Kasumi-1 (cell line): ENCODE measurements at regions not wholly inside any gene's neighbourhood (a gene's known extent, or its start where the extent isn't known, plus 50 kb on each side); places are given as distances from the start of the nearest gene placed in this dataset.
"Not testable (repeated sequence)": the region's sequence is repeated elsewhere in the genome, so short reads cannot be mapped to it uniquely, and the experiment has no call there.

Experiments
- DNase-seq, 2 experiments: peaks; one replicate each; lab custom pipeline; 2025; lab: John Stamatoyannopoulos, UW

DNA sequence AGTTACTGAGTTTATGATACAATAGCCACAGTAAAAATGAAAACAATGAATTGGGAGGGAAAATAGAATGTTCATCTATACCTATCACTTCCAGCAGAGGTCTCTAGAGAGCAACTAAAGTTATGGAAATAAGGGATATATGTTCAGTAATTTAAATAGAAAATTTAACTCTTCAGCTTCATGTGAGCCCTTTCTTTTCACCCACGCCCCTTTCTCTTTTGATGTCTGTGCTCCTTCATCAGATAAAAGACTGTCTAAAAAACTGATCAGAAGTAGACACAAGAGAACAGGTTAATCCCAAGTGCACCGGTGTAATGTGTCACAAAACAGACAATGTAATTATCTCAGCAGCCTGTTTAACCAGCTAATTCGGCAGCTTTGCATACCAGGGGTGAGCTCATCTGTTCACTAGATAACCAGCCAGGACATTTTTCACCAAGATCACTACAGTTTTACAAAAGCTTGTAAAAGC, 238.5 kb upstream of the ERBB4 start:
- DNase-seq, result peak; percentile 9 to 59

DNA sequence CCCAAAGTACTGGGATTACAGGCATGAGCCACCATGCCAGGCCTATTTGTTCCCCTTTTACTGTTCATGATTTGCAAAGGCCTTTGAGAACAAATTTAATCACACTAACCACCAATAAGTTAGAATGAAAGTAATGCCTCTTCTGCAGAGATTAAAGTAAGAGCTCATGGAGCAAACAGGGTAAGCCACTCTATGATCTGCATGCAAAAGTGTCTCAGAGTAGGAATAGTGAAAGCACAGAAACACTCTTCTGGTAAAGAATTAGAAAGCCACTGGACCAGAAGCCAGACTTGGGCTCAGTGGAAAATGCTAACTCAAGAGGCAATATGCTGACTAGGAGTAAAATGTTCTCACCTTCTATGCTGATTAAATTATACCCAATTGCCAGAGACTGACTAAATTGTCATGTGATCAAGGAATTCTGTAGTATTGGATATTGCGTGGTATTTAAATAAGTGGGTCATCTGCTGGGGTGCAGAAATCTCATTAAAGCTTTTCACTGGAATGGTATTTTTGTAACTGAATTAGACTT, 235.3 kb upstream of the ERBB4 start:
- no peak for DNase-seq

DNA sequence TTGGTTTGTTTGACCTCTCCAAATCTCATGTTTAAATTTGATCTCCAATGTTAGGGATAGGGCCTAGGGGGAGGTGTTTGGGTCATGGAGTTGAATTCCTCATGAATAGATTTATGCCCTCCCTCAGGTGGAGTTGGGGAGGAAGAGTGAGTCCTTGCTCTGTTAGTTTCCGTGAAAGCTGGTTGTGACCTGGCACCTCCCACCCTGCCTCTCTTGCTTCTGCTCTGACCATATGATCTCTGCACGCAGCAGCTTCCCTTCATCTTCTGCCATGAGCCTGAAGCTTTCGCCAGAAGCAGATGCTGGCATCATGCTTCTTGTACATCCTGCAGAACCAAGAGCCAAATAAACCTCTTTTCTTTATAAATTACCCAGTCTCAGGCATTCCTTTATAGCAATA, 231.6 kb upstream of the ERBB4 start:
- DNase-seq, result no peak

DNA sequence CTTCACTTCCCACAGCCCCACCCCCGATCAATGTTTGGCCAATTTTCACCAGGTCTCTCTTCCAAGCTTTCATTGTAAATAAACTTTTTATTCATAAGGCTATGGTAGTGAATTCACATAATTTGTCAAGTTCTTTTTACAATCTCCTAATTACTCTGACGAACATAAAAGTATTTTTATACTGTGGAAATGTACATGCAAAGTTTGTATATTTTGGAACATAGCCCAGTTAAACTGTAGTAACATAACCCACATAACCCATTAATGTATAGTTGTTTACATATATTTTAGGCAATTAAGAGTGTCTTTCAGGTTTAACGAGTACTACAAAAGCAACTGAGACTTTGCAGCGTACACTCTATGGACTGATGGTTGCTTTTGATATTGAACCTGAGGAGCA, 228.3 kb upstream of the ERBB4 start:
- DNase-seq, result no peak

DNA sequence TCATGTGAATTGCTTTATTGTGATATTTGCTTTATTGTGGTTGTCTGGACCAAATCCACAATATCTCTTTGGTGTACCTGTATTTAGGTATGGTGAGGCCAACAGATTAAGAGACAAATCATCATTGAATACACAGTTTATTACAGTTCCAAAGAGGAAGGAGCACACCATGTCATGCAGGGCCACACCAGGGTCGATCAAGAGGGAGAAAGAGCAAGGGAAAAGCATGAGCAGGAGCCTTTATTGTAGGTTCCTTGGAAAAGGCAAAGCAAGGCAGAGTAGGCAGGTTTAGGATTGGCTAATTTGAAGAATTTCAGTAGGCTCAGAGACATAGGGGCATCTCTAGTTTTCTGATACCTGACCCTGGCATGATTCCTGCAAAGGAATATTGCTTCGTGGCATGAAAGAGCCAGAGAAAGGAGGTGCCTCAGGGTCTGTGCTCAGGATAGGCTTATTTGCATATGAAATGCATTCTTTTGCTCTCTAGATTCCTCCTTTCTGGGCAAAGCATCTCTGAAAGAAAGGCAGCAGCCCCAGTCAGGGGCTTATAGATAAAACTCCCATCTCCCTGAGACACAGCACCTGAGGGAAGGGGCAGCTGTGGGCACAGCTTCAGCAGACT, 214.2 kb upstream of the ERBB4 start:
- no peak for DNase-seq

DNA sequence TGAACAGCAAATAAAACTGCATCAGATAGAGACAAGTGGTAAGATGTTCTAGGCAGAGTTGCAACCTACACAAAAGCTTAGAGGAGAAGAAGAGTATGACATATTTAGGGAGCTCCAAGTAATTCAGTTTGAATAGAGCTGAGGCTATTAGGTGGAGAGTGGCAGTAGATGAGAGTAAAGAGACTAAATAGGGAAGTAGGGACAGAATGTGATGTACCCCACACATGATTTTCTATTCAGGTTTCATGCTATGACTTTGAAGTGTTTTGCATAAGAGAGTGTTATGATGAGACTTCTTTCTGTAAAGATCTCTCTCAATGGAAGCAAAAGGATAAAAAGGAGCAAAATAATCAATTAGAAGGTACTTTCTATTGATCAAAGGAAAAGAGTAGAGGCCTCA, 206.8 kb upstream of the ERBB4 start:
- DNase-seq, result no peak

DNA sequence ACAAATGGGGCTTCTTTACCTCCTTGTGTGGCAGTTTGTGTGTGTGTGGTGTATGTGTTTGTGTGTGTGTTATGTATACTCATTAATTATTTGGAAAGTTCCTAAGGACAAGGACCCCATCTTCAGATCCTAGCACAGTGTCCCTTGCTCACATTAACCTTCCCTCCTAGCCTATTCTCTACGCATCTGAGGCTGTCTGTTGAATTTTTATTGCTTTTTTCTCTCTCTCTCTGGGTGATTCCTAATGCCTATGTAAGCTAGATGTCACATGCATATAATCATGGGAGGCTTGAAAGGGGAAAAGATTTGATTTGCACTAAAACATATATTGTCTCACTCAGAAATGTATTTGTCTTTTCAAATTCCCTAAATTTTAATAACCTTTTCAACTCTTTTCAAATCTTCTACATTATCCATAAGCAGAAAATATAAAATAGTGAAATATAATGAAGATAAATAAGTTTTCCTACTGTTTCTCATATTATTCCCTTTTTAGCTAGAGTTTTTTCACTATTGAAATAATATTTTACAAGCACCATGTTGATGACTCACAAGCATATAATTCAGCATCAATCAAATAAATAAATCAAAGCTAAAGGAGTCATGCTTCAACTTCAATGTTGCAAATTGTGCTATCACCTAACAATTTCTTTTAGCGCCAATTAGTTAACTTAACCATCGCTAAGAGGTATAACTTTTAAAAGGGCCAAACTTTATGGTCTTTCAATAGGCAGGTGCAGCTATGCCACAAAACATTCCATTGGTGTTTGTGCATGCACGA, 199.0 kb upstream of the ERBB4 start:
- DNase-seq, result no peak

DNA sequence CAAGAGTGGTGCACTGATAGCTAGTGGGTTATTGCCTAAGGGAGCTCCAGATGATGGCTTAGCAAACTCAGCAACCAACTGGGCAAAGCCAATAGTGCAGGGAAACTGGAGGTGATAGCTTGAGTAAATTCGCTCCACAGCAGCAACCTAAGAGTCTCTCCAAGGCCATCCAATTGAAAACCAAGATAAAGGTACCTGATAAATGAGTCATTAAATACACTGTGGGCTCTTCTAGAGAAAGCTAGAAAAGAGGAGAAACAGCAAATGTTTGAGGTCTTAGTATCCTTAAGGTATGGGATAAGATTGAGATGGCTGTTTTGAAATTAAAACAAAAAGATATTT, 197.8 kb upstream of the ERBB4 start:
- DNase-seq, result no peak

DNA sequence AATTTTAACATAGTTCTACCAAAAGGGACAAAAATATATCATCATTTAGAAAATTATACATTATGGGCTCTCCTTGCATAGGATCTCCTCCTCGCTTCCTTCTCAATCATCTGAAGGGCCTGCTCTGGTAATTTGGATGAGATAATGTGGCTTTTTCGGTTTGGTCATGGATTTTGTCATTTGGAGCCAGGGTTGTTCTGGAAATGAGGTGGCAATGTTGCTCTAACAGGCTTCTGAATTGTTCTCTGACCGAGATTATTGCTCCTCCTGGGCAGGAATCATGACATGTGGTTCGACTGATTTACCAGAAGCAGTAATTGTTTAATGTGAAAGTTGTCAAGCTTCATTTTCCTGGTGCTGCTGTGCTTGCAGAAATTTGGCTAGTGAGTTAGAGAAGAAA, 194.7 kb upstream of the ERBB4 start:
- no peak for DNase-seq

DNA sequence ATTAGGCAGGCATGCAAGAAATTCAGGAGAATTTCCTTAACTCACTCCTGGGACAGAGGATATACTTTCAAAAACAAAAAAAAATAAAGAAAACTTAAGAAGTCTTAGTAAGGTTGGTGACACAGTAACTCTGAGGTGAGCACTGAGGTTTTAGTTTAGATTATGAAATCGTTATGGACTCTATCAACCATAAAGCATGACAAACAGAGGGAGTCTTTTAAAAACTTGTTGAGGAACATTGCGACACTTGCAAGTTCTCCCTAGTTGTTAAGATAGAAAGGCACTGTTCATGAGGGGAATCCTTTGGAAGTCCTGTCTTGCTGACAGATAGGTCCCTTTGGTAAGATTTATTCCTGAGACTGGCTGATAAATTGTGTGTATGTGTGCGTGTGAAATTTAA, 194.3 kb upstream of the ERBB4 start:
- no peak for DNase-seq

DNA sequence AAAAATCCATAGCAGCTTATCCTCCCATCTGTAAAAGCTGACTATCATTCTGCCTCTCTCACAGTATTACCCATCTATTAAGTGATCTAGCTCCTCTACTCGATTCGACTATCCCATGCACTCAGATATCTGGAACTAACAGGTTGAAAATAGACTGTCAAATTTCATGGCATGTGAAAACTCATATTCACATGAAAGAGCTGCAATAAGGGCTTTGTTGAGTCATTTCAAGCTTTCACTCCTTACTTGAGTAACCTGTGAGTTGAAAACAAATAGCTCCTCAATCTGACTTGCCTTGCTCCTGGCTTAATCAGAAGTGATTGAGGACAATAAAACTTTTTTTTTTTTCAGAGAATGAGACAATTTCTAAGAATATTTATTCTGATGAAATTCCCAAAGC, 192.4 kb upstream of the ERBB4 start:
- DNase-seq, result no peak

DNA sequence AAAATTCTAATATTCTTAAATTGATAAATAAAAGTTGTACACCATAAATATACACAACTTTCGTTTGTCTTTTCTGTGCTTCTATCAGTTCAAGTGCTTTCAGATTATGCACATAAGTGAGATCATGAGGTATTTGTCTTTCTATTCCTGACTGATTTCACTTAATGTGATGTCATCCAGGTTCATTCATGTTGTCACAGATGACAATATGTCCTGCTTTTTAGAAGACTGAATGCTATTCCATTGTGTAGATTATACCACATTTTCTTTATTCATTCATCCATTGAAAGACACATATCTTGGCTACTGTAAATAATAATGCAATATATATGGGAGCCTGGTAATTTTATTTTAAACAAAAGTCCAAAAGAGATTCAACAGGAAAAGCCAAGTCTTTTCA, 190.1 kb upstream of the ERBB4 start:
- no peak for DNase-seq

DNA sequence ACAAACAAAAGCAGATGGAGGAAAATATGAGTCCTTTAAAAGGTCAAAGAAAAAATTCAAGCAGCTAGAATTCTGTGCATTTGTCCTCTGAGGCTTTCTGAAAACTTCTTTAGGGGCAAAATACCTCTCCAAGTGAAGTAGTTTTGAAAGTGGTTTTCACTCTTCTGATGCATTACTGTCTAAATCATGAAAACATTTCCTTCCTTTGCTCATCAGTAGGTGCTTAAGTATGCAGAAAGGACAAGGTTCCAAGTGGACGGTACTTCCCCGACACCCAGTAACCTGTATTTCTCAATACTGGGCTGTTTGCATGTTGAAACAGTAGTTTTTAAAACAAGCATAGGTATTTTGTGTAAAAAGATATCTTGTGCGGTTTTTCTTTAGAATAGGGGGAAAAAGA, 189.1 kb upstream of the ERBB4 start:
- DNase-seq, result no peak

DNA sequence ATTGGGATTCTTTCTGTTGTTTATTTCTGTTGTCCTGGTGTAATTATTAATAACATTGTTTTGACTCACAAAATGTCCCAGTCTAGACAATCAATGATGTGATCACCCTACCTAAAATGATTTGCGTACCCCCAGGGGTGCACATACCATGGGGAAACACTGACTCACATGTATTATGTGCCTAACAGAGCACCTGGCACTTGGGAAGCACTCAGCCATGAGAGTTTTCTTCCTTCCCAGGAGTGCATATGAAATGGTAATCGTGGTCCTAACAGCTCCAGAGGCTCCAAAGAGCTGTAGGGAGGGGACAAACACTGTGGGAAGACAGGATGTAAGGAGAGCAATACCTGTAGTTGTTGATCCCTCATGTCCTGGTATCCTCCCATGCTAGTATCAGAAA, 187.8 kb upstream of the ERBB4 start:
- no peak for DNase-seq

DNA sequence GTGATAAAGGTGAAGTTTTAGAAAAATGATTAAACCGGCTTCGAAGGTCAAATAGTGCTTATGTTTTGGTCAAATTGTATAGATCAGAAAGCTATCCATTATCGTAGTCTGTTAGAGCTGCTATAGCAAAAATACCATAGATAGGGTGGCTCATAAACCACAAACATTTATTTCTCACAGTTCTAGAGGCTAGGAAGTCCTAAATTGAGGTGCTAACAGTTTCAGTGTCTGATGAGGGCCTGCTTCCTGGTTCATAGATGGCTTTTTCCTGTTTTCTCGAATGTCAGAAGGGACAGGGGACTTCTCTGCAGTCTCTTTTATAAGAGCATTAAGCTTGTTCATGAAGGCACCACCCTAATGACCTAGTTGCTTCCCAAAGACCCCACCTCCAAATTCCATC, 186.6 kb upstream of the ERBB4 start:
- DNase-seq, result no peak

DNA sequence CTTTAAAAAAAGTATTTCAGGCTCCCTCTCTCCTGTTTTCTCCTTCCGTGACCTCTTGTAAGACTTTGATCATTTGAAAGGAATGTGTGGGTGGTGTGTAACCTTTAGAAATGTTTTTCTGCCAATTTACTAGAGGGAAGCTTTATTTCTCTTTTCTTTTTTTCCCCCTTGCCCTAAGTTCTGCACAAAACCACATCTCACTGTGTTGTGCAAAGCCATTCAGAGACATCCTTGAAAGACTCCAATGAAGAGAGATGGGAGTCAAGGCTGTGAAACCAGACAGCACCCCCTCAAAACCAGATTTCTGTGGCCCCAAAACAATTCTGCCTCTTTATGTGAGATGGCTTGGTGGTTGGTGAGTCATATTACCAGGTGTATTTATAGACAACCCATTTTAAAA, 184.6 kb upstream of the ERBB4 start:
- DNase-seq, result no peak

DNA sequence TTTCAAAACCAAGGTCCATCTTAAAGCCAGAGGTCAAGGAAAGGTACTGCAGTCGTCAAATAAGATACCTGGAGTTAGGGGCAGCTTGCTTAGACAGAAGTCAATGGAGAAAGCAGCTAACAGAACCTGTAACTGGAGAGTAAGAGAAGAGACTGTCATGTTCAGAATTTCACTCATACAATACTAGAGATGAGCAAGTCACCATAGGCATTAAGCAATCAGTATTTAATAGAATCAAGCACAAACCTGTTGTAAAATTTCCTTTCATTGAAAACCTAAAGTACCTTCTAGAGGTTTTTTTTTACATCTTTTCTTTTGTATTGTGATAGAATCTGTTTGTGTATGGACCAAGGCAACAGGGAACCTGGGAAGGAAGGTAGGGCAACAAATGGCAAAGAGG, 183.4 kb upstream of the ERBB4 start:
- DNase-seq, result no peak

DNA sequence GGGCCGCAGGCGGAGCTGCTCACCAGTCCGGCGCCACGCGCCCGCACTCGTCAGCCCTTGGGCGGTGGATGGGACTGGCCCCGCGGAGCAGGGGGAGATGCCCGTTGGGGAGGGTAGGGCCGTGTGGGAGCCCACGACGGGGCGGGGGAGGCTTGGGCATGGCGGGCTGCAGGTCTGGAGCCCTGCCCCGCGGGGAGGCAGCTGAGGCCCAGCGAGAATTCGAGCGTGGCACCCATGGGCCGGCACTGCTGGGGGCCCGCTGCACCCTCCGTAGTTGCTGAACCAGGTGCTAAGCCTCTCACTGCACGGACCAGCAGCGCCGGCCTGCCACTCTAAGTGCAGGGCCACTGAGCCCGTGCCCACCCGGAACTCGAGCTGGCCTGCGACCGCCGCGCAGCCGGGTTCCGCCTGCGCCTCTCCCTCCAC, 182.4 kb upstream of the ERBB4 start:
- DNase-seq, result no peak

DNA sequence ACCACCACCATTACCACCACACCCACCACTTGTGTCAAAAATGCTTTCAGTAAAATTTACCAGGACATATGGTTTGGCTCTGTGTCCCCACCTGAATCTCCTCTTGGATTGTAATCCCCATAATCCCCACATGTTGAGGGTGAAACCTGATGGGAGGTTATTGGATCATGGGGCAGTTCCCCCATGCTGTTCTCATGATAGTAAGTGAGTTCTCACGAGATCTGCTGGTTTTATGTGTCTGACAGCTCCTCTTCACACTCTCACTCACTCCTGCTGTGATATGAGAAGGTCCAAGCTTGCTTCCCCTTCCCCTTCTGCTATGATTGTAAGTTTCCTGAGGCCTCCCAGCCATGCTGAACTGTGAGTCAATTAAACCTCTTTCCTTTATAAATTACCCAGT, 176.8 kb upstream of the ERBB4 start:
- not testable (repeated sequence) for DNase-seq

DNA sequence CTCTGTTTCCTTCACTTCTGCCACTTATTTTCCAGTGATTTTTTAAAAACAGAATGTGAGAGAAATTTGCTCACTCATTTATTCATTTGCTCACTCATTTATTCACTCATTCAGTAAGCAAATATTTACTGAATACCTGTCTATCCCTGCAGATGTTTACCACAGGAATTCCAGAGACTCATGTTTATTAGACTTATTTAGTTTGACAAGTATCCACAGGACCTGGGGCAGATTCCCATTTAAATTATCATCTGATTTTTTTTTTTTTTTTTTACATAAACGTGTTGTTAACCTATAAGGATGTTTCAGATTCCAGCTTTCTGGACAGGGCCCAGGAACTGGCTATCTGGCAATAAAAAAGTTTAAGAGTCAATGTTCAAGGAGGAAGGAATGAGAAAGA, 175.1 kb upstream of the ERBB4 start:
- no peak for DNase-seq

DNA sequence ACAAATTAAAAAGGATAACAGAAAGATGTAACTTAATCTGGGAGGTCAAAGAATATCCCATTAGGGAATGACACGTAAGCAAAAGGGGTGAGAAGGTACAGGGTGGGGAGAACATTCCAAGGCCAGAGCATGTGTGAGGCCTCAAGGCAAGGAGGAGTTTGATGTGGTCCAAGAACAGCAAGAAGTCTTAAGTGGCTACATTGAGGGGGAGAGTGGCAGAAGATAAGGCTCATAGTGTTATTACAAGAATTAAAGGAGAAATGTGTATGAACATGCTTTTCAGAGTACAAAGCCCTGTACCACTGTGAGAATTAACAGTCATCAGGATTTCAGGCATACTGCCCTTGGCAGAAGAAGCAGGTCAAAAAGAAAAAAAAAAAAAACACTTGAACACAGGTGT, 174.4 kb upstream of the ERBB4 start:
- DNase-seq, result no peak

DNA sequence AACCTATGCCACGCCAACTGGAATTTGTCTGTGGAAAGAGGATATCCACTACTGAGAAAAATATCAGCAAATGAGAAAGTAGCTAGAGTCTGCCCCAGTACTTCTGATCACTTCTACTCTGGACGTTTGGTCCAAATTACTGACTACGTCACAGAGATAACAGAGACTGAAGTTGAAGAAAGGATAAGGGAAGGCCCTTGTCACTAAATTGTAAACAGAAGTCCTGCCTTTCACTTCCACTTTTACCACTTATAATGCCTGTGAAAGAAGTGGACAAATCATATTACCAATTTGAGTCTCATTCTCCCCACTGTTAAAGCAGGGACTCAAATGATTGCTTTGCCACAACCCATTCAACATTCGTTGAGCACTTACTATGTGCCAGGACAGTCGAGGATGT, 173.9 kb upstream of the ERBB4 start:
- DNase-seq, result no peak

DNA sequence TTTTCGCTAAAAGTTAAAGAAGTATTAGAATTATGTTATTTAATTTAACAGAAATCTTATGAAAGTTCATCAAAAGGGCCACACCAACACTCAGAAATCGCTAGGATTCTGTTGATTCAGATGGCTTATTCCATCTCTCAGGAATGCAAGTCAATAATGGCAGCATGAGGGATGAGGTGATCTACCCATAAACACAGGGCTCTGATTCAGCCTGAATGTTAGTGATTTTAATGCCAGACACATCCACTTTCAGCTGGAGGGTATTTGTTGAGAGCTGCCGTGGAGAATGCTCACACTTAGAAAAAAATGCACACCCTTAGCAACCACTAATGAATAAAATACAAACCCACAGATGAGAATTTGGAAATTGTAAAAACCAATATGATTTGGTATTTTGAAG, 173.3 kb upstream of the ERBB4 start:
- no peak for DNase-seq

DNA sequence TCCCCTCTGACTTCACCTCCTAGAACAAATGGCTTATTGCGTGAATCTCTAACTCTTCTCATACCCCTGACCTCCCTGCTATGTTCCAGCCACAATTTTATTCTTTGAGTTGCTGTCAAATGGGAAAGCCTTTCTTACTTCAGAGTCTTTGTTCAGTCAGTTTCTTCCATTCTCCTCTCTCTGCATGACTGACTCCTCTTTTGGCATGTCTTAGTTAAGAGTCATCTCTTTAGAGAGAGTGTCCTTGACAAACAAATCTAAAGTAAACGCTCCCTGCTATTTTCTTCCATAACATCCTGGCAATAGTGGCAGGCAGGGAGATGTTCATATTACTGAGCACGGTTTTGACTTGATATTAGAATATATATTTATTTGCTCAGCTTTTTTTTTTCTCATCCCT, 170.7 kb upstream of the ERBB4 start:
- DNase-seq, result no peak
